ENCODE measurements at regions not wholly inside any gene's neighbourhood (a gene's known extent, or its start where the extent isn't known, plus 50 kb on each side); places are given as distances from the start of the nearest gene placed in this dataset.
"Not testable (repeated sequence)": the region's sequence is repeated elsewhere in the genome, so short reads cannot be mapped to it uniquely, and the experiment has no call there.

- DNase-seq: no peak
Observed at GRCh38 chr16:22683258-22683657, 130.7 kb upstream of the HS3ST2 start.

DNA sequence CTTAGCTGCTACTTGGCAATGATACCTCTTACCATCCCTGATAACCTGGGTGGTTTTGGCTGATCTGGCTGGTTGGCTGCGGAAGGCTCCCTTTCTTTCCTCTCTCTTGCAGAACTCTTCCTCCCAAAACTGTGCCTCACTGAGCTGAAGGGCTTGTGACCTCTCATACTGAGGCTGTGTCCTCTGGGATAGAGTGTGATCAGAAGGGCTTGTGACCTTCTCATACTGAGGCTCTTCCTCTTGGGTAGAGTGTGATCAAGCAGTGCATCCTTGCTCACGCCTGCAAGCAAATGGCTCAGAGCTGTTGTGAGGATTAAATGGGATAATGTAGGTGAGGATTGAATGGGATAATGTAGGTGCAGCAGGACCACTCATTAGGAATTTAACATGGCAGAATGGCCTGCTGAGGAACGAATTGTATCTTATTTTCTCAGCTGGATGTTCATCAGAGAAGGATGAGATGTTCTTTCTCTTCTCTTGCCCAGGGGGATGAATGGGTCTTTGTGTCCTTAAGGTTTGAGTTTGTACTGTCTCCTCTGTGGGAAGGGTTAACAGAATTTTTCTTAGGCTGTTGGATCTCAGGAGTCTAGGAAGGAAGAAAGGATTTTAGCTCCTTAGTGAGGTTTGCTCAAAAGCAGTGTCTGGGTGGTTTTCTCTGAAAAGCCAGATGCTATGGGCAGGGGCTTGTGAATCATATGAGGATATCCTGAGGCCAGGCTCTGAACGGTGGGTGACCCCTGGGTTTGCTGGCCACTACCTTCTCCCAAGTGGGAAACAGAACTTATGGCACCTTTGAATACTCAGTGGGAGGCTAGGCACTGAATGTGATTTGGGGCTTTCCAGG lies 130.0 kb upstream of the HS3ST2 start:
- no peak for DNase-seq

DNA sequence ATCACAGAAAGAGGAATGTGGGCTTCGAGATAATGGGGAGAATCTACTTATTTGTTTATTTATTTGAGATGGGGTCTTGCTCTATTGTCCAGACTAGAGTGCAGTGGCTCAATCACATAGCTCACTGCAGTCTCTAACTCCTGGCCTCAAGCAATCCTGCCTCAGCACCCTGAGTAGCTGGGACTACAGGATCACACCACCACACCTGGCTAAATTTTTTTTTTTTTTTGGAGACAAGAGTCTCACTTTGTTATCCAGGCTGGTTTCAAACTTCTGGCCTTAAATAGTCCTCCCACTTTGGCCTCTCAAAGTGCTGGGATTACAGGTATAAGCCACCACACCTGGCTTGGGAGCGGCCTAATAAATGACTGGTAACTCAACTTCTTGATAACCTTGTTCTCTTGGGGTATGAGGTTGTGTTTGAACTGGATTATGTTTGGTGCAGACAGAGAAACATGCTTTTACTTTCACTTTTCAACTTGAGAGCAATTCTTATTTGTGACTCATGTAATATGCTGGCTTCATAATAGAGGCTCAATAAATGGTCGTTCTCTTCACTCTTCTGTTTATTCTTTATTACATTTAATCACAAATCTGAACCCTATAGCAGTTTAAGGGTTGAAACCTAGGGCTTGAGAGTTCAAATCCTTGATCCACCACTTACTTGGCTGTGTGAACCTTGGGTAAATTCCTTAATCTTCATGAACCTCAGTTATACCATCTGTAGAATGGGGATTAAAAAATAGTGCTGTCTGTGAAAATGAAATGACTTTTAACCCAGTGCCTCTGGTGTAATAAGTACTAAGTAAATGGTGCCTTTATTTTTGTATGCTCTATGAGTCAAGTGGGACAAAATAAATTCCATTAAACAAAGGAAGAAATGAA lies 129.1 kb upstream of the HS3ST2 start:
- DNase-seq: no peak

DNA sequence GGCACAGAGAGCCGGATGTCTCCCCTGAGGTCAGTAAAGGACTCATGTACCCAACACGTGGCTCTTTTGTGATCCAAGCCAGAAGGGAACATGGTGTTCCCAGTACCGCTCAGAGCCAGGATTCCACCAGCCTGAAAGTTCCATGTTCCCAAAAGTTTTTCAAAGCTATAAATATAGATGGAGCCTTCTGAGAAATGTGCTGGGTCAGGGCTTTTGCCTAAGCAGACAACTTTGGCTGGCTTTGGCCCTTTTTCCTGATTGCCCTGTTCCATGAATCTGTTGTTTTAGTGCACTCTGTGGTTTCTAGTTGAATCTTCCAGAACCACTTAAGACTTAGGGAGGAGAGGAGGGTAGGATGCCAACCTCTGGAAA lies 128.5 kb upstream of the HS3ST2 start:
- no peak for DNase-seq

GRCh38 chr16:22687031-22687530 lies 126.9 kb upstream of the HS3ST2 start:
- no peak for DNase-seq

DNA sequence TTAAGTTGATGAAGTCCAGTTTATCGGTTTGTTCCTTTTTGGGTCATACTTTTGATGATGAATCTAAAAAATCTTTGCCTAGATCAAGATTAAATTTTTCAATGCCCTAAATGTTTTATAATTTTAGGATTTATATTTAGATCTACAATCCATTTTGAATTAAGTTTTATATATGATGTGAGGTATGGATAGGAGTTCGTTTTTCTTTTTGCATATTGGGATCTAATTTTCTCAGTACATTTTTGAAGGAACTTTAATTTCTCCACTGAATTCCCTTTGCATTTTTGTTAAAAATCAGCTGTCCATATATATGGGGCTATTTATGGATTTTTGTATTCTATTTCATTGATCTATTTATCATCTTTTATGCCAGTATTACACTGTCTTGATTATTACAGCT lies 125.5 kb upstream of the HS3ST2 start:
- DNase-seq: no peak

DNA sequence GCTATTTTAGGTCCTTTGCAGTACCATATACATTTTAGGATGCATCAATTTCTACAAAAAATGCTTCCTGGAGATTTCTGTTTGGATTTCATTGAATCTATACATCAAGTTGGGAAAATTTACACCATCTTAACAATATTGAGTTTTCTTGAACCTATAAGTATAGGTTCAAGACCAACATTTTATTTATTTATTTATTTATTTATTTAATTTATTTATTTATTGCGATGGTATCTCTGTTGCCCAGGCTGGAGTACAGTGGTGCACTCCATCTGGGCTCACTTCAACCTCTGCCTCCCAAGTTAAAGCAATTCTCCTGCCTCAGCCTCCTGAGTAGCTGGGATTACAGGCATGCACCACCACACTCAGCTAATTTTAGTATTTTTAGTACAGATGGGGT lies 125.0 kb upstream of the HS3ST2 start:
- no peak for DNase-seq

- no peak for DNase-seq
Observed at GRCh38 chr16:22691335-22691734, 122.6 kb upstream of the HS3ST2 start.

GRCh38 chr16:22692034-22692433 lies 121.9 kb upstream of the HS3ST2 start:
- DNase-seq: no peak

DNA sequence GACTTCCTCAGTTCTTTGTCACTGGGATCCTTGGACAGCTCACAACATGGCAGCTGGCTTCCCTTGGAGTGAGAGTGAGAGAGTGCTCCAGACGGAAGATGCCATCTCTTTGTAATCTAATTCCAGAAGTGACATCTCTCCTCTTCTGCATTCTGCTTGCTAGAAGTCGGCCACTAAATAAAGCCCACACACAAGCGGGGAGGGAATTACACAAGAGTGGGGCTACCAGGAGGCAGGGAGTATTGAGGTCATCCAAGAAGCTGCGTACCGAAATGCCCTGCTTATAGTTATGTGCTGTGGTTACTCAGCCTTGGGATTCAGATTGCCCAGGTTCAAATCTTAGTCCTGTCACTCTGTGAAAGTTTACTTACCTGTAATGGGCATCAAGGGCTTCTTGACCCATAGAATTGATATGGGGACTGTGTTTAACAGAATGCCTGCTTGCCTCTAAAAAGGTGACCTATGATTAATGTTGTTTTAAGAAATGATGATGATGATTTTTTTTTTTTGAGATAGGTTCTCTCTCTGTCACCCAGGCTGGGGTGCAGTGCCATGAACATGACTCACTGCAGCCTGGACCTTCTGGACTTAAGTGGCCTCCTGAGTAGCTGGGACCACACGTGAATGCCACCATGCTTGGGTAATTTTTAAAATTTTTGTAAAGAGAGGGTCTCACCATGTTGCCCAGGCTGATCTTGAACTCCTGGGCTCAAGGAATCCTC lies 120.9 kb upstream of the HS3ST2 start:
- no peak for DNase-seq

DNA sequence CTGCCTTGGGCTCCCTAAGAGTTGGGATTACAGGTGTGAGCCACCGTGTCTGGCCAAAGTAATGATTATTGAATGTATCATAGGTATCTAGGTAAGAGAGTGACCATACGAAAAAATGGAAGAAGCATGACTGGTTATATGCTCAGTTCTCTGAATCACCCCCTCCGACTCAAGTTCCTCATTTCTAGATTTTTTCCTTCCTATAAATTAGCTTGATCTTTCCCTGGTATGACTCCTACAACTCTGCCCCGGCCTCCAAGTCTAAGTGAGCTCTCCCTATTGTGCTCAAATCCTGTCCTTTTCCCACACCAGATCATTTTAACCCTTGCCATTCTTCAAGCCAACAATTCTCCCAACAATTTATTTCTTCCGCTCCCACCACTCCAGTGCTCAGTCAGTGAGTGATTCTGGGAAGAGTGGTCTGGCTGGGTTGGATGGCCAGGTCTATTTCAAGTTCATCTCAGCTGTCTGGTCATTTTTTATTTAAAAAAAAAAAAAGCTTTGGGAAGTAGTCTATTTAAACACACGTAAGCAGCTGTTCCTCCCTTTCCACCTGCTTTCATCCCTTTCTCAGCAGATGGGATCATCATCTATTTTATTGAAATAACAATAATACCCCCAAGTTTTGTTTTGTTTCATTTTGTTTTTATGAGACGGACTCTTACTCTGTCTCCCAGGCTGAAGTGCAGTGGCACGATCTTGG lies 120.2 kb upstream of the HS3ST2 start:
- no peak for DNase-seq

DNA sequence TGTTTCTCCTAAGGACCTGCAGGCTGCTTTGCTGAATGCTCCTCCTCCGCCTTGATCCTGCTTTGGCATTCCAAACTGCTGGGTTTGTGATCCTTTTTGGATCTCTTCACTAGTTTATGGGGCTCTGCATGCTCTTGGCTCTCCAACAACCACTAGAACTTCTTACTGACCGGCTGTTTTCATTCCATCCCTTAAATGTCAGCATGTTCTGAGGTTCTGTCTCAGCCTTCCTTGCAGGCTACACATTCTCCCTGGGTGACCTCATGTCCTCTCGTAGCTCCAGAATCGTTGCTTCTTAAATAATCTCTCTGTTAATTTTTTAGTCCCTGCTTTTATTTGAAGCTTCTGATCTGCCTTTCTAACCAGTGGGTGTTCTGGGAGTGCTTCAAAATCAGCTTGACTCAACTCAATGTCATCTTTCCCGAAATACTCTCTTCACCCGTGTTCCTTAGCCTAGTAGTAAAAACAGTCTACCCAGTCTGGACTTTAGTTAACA lies 119.0 kb upstream of the HS3ST2 start:
- DNase-seq: no peak

DNA sequence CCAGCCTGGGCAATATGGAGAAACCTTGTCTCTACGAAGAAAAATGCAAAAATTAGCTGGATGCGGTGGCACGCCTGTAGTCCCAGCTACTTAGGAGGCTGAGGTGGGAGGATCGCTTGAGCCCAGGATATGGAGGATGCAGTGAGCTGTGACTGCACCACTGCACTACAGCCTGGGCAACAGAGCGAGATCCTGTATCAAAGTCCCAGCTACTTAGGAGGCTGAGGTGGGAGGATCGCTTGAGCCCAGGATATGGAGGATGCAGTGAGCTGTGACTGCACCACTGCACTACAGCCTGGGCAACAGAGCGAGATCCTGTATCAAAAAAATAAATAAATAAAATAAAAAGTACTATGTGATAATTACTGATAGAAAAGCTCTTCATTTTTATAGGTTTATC lies 118.2 kb upstream of the HS3ST2 start:
- DNase-seq: not testable (repeated sequence)

GRCh38 chr16:22699356-22699755 lies 114.6 kb upstream of the HS3ST2 start:
- DNase-seq: no peak

DNA sequence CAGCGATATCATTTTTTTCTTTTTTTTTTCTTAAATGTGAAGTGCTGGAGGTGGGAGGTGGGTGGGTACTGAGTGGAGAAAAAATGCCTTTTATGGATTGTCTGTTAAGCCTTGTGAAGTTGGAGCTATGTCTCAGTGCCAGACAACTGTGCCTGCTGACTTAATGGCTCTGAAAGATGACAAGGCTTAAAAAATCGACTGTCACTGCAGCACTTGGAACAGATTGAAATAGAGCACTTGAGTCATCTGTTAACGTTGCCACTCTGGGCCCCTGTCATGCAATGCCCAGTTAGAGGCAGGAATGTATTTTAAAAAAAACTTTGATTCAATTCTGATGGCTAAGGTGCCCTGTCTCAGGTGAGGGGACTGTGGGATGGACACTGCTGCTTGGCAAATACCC lies 108.2 kb upstream of the HS3ST2 start:
- DNase-seq: no peak

- no peak for DNase-seq
Observed at GRCh38 chr16:22710326-22710725, 103.6 kb upstream of the HS3ST2 start.

- DNase-seq: no peak
Observed at GRCh38 chr16:22711847-22712246, 102.1 kb upstream of the HS3ST2 start.

DNA sequence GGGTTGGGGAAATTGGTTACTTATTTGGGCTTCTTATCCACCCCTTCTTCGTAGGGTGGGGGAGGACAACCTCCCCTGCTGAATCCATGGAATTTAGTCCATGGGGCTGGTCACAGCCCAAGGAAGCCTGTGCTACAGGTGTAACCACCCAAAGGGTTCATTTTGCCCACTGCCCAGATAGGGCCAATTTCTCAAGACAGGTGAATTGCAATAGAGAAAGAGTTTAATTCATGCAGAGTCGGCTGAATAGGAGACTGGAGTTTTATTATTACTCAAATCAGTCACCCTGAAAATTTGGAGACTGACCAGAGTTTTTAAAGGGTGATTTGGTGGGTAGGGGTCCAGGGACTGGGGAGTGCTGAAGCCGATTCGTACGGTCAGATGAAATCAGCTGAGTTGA lies 101.5 kb upstream of the HS3ST2 start:
- DNase-seq: no peak

- not testable (repeated sequence) for DNase-seq
Observed at GRCh38 chr16:22718598-22718997, 95.4 kb upstream of the HS3ST2 start.

GRCh38 chr16:22719945-22720344 lies 94.0 kb upstream of the HS3ST2 start:
- DNase-seq: no peak

- no peak for DNase-seq
Observed at GRCh38 chr16:22721511-22722100, 92.4 kb upstream of the HS3ST2 start.
